SK-N-MC (cell line): ENCODE measurements at regions not wholly inside any gene's neighbourhood (a gene's known extent, or its start where the extent isn't known, plus 50 kb on each side); places are given as distances from the start of the nearest gene placed in this dataset.

ENCODE experiments used
- DNase-seq: peaks from one replicate; pipeline ENCODE4 v3.0.0-alpha.2; 2011; ENCODE audit warnings: low read depth, low spot score
- H3K27ac ChIP-seq: fragments of 200-600 bp; sonication (generic); 2 replicates; pipeline ENCODE4 v1.5.1; 2016; ENCODE audit warnings: mixed run types
- H3K36me3 ChIP-seq: fragments of 200-600 bp; sonication (generic); 2 replicates; pipeline ENCODE4 v1.6.1; 2017; ENCODE audit warnings: antibody characterized with exemption, low read length, mixed read lengths; ENCODE audit not compliant: insufficient read depth
- H3K4me3 ChIP-seq: fragments of 200-600 bp; sonication (generic); 2 replicates; pipeline ENCODE4 v1.5.1; 2016
- H3K9ac ChIP-seq: fragments of 200-600 bp; sonication (generic); 2 replicates; pipeline ENCODE4 v1.8.0; 2017; ENCODE audit warnings: mixed run types, mixed read lengths; ENCODE audit not compliant: insufficient read length
- H3K9me3 ChIP-seq: fragments of 200-600 bp; sonication (generic); 2 replicates; pipeline ENCODE4 v1.6.1; 2017; ENCODE audit warnings: low read depth, mild to moderate bottlenecking, antibody characterized with exemption, low read length, moderate library complexity, mixed read lengths
- EZH2 ChIP-seq: fragments of 200-600 bp; sonication (generic); IDR thresholded peaks from one replicate; pipeline ENCODE4 v1.6.1; 2017; ENCODE audit warnings: antibody characterized with exemption
- FOXP2 ChIP-seq: optimal IDR thresholded peaks from 2 replicates; pipeline ENCODE3; 2011; ENCODE audit warnings: mild to moderate bottlenecking, moderate library complexity; ENCODE audit not compliant: insufficient read depth; ENCODE audit errors: extremely low read length, control extremely low read depth
- POLR2AphosphoS5 ChIP-seq: IDR thresholded peaks from 2 replicates; pipeline ENCODE4 v1.6.1; 2012; ENCODE audit warnings: mild to moderate bottlenecking, low read depth, low read length, borderline replicate concordance

DNA sequence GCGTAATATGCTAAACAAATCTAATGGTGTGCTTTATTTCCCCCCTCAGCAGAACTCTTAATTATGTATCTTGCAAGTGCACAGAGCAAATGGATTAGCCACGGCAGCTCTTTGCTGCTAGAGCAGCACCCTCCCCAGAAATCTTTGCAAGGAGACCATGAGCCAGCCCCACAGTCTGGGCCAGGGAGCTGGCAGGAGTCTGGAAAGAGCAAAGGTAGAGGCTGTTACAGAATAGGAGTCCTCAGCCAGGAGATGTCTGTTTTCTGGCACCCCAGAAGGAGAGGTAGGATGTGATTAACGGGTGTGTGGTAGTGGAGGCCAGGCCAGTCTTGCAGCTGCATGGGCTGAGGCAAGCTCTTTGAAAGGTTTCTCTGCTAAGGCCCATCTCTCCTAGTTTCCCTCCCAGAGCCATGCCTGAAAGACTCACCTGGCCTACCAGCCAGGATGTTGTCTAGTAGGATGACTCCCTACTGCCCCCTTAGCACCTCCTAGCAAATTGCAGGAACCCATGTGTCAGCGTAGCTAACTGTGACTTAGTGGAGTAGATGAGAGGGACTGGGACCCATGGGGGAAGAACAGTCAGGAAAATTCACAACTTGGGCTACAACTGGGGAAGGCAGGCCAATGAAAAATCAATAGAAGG lies 557.2 kb downstream of the BUD13 start:
- no peaks in the 10 kb centered on the region for H3K9me3 ChIP-seq
- H3K27ac ChIP-seq = no peak overlapping the region
- no peak overlapping the region for H3K9ac ChIP-seq
- DNase-seq = no peak
- TF ChIP-seq EZH2 (no peak), FOXP2 (no peak), POLR2AphosphoS5 (no peak)
- H3K36me3 ChIP-seq = no peaks in the 10 kb centered on the region
- no peak overlapping the region for H3K4me3 ChIP-seq

DNA sequence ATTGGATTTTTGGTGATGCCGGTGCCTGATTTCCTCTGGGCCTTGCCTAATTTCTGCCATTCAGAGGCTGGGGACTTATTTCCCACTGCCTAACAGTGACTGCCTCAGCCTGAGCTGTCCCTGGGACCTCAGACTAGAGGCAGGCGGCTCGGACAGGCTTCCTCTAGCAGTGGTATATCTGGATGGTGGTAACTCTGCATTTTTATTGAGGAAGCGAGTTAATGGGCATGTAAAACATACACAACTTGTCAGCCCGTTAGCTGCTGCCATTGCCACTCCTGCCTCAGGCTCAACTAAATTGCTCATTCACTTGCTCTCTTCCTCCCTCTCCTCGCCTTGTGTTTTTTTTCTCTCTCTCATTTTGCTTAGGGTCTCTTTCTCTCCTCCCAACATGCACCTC lies 561.6 kb downstream of the BUD13 start:
- TF ChIP-seq EZH2 (no peak), POLR2AphosphoS5 (no peak), FOXP2 (no peak)
- no peak overlapping the region for H3K9ac ChIP-seq

DNA sequence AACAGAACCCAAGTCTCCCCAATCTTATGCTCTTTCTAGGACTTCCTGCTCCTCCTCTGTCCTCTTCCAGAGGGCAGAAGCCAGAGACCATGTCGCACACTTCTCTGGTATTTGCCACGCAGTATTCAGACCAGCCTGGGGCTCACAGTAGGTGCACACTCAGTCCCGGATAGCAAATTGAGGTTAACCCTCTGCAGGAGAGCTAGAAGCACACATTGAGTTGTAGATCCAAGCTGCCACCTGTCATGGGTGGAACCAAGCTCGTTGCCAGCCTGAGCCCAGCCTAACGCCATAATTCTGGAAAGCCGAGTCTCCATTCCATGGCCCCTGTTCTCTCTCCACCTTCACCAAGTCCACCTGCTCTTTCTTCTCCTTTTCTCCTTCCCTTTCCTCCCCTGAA lies 562.1 kb downstream of the BUD13 start:
- DNase-seq = no peak
- Histone ChIP-seq H3K27ac (no peak overlapping the region), H3K4me3 (no peak overlapping the region), H3K9me3 (no peaks in the 10 kb centered on the region), H3K9ac (no peak overlapping the region), H3K36me3 (no peaks in the 10 kb centered on the region)
- TF ChIP-seq EZH2 = no peak
- TF ChIP-seq POLR2AphosphoS5 = no peak
- no peak for TF ChIP-seq FOXP2

More for the DNA sequence above, 561.6 kb downstream of the BUD13 start:
- Histone ChIP-seq H3K4me3 (no peak overlapping the region), H3K36me3 (no peaks in the 10 kb centered on the region), H3K27ac (no peak overlapping the region), H3K9me3 (no peaks in the 10 kb centered on the region)
- DNase-seq = no peak

DNA sequence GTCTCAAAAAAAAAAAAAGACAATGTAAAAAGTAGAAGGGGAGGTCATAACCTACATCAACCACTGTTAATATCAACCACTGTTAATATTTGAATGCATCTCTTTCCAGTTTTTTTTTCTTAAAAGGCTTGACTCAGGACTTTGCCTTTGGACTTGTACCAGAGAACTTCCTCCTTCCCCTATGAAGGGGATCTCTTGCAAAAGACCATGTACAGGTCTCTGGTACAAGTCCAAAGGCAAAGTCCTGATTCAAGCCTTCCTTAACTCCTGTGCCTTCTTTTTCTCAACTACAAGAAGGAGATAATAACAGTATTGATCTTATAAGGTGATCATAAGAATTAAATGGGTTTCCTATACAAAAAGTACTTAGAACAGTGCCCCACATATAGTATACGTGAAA lies 563.5 kb downstream of the BUD13 start:
- Histone ChIP-seq H3K27ac (no peak overlapping the region), H3K4me3 (no peak overlapping the region), H3K9me3 (no peaks in the 10 kb centered on the region), H3K36me3 (no peaks in the 10 kb centered on the region), H3K9ac (no peak overlapping the region)
- TF ChIP-seq POLR2AphosphoS5 (no peak), FOXP2 (no peak), EZH2 (no peak)
- no peak for DNase-seq

DNA sequence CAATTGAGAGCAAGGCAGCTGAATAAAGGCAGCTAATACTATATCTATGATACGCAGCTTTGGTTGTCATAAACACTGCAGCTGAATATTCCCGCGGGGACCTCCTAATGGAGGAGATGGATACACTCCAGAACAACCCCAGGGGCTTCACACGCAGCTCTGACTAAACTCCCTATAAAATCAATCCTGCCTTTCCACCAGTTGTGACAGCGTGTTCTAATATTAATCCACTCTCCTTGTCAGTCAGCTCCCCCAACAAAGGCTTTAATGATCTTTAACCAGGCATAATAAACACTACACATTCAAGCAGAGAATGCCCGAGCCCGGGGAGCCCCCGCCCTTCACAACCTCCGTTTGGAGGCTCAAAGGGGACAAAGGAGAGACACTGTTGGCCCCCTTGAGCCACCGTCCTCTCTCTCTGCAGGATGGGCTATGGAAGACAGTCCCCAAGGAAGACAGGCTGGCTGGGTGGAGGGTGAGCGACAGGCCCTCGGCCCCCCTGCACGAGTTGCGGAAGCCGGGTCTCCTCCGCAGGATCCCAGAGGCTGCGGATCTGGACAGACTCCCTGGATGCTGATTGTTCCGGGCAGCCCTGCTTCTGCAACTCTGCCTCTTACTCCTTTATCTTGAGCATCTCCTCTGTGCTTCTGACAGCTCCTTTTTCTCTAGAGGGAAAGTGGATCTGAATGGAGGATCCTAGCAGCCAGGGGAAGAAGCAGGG lies 565.2 kb downstream of the BUD13 start:
- Histone ChIP-seq H3K9me3 (no peaks in the 10 kb centered on the region), H3K36me3 (no peaks in the 10 kb centered on the region), H3K9ac (no peak overlapping the region), H3K27ac (no peak overlapping the region), H3K4me3 (no peak overlapping the region)
- TF ChIP-seq POLR2AphosphoS5 (no peak), FOXP2 (no peak), EZH2 (no peak)
- no peak for DNase-seq

DNA sequence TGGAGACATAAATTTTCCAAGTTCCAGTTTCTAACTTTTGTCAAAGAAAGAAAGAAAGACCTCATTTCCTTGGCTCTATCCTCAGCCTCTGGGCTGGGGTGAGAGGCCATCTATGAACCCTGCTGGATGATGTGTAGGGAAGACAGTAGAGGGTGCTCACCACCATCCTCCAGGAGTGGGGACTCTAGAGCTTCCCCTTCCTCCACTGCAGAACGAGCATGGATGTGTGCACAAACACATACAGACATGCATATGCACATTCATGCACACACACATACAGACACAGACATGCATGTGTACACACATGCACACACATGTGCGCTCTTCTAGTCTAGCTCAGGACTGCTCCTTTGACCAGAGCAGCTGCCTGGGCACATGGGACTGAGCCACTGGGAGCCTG lies 565.8 kb downstream of the BUD13 start:
- no peak overlapping the region for H3K9ac ChIP-seq
- no peak overlapping the region for H3K4me3 ChIP-seq
- DNase-seq = no peak
- TF ChIP-seq FOXP2 (no peak), POLR2AphosphoS5 (no peak), EZH2 (no peak)
- H3K27ac ChIP-seq = no peak overlapping the region
- no peaks in the 10 kb centered on the region for H3K36me3 ChIP-seq
- H3K9me3 ChIP-seq = no peaks in the 10 kb centered on the region

DNA sequence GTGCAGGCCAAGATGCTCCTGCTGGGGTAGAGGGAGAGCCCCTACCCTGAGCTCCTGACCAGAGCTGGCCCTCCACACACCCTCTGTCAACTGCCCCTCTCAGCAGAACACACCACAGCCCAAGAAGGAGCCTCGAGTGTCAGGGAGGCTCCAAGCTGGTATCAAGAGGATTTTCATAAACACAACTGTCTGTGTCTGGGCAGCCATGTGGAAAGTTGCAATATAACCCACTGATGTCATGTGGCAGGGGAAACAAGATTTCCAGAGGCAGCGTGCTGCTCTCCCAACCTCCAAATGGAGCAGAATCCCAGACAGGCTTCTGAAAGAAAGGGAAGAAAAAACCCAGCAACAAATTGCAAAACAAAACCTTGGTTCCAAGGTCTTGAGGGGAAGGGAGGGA lies 569.9 kb downstream of the BUD13 start:
- DNase-seq = no peak
- no peak overlapping the region for H3K9ac ChIP-seq
- no peak overlapping the region for H3K27ac ChIP-seq
- no peaks in the 10 kb centered on the region for H3K9me3 ChIP-seq
- no peak overlapping the region for H3K4me3 ChIP-seq
- no peak for TF ChIP-seq EZH2
- no peak for TF ChIP-seq POLR2AphosphoS5
- no peak for TF ChIP-seq FOXP2
- no peaks in the 10 kb centered on the region for H3K36me3 ChIP-seq

DNA sequence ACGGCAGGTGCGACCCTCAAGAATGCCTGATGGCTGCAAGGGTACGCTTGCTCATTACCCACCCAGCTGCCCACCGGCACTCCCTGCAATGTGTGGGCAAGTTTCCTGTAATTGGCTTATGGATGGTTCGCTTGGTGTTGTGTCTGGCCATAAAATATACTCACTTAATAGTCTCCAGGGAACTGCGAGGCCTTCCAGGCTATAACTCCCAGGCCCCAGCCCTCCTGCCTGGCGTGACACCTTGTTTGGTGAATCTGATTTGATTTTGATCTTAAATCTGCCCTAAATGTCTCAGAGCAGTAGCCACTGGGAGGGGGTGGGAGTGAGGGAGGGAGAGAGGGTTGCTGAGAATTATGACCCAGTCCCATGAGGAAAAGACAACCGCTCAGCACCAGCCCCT lies 572.2 kb downstream of the BUD13 start:
- no peak for DNase-seq

More for the DNA sequence above, 572.2 kb downstream of the BUD13 start:
- TF ChIP-seq EZH2 (no peak), POLR2AphosphoS5 (no peak), FOXP2 (no peak)
- Histone ChIP-seq H3K9me3 (no peaks in the 10 kb centered on the region), H3K9ac (no peak overlapping the region), H3K36me3 (no peaks in the 10 kb centered on the region), H3K27ac (no peak overlapping the region), H3K4me3 (no peak overlapping the region)
